ENCODE measurements at regions not wholly inside any gene's neighbourhood (a gene's known extent, or its start where the extent isn't known, plus 50 kb on each side); places are given as distances from the start of the nearest gene placed in this dataset.

DNA sequence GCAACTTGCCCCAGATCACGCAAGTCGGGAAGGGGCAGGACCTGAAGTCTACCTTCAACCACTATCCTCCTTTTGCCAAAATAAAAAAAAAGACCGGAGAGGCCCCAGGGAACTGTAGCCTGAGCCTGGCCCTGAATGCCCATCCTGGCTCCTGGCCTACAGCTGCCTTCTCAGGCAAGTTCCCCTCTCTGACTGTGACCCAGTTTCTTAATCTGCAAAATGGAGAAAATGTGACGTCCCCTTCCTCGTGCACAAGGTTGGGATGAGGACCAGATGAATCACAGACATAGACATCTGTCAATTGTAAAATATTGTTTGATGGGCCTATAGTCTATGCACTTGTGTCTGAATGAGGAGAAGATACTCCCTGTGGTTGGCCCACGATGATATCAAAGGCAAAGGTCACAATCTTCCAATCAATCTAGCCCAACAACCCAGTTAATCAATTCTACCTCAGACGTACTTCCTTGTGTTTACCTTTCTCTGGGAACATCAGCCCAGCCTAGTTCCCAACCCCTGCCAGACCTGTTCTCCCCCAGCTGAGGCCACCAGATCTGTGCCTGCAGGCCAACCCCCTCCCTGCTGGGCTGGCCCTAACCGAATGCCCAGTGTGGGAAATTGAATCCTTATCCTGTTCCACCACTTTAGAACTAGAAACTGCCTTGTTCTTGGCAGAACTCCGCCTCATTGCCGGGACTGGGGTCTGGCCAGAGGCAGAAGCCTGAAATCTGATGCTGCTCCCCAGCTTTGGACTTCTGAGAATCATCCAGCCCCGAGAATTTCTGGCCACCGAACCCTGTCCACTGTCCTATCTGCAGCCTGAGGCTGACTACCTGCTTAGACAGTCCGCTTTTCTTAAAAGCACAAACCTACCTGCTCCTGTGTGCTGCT is 101.8 kb upstream of the LIPC start:
- Mint-ChIP-seq H3K27me3 (ENCODE audit: insufficient read depth, low read depth) (peaks cover 2% of the 10 kb centered on the region), H3K4me1 (peaks cover 36% of the 10 kb centered on the region), H3K4me3 (no peak overlapping the region), H3K27ac (peak overlapping the region; percentile 8), H3K36me3 (no peaks in the 10 kb centered on the region), H3K9me3 (peaks cover 13% of the 10 kb centered on the region)
- TF ChIP-seq EZH2phosphoT487 (IDR thresholded peaks at IDR 0.05) (no peak), EZH2 (IDR thresholded peaks at IDR 0.05) (no peak), CTCF (IDR thresholded peaks at IDR 0.05) (no peak)
- Histone ChIP-seq H3K4me2 (no peak overlapping the region), H3K27ac (no peak overlapping the region), H3K27me3 (no peaks in the 10 kb centered on the region), H3K9me3 (ENCODE audit: low read depth) (no peaks in the 10 kb centered on the region), H3F3A (ENCODE audit: low read depth) (no peaks in the 10 kb centered on the region), H3K4me1 (peaks cover 20% of the 10 kb centered on the region), H4K20me1 (ENCODE audit: low read depth) (no peaks in the 10 kb centered on the region), H3K79me2 (ENCODE audit: low read depth) (no peaks in the 10 kb centered on the region), H2AFZ (replicated peaks) (no peak overlapping the region), H3K4me3 (no peak overlapping the region), H3K36me3 (no peaks in the 10 kb centered on the region), H3K9ac (no peak overlapping the region)
- no peak for DNase-seq (ENCODE audit: low spot score)

DNA sequence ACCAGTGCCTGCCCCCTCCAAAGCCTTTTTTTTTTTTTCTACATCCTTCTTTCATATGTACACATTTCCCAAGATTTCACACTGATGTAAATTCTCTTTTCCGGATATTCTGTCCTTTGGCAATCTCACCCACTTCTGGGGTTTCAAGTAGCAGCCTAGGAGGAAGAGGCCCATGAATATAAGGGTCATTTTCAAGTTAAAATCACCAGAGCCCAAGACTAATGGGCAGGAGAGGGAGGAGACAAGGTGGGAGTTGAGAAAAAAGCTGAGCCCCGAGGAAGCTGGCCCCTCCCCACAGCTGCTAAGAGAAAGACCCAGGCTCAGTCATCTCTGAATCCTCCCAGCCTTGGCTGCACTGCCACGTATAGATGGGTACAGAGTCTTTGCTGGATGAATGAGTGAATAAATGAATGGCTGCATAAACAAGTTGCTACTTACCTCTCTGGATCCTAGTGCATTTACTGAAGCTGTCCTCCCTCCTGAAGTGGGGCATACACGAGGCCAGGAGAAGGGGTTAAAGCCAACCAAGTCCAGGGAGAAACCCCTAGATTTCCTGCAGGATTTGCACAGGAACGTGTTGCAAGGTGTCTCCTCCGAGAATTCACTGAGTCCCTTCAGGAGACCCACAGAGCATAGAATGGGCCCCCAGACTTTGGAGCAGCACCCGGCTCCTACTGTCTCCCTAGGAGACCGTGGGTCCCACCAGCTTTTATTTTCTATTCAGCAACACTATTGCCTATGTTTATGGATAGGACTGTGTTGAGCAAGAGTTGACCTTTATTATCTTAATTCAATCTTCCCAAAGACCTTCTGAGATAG is 100.8 kb upstream of the LIPC start:
- Histone ChIP-seq H3K4me3 (no peak overlapping the region), H3F3A (ENCODE audit: low read depth) (no peaks in the 10 kb centered on the region), H3K4me1 (peaks cover 20% of the 10 kb centered on the region), H3K9me3 (ENCODE audit: low read depth) (no peaks in the 10 kb centered on the region), H3K4me2 (peak overlapping the region; percentile 27), H3K27me3 (no peaks in the 10 kb centered on the region), H2AFZ (replicated peaks) (peak overlapping the region; percentile 47), H3K9ac (no peak overlapping the region), H4K20me1 (ENCODE audit: low read depth) (no peaks in the 10 kb centered on the region), H3K36me3 (no peaks in the 10 kb centered on the region), H3K27ac (no peak overlapping the region), H3K79me2 (ENCODE audit: low read depth) (no peaks in the 10 kb centered on the region)
- no peak for DNase-seq (ENCODE audit: low spot score)
- Mint-ChIP-seq H3K9me3 (peaks cover 13% of the 10 kb centered on the region), H3K4me1 (peaks cover 36% of the 10 kb centered on the region), H3K36me3 (no peaks in the 10 kb centered on the region), H3K4me3 (peak overlapping the region; percentile 18), H3K27me3 (ENCODE audit: insufficient read depth, low read depth) (peaks cover 2% of the 10 kb centered on the region), H3K27ac (peak overlapping the region; percentile 100)
- no peak for TF ChIP-seq EZH2 (IDR thresholded peaks at IDR 0.05)
- no peak for TF ChIP-seq EZH2phosphoT487 (IDR thresholded peaks at IDR 0.05)
- no peak for TF ChIP-seq CTCF (IDR thresholded peaks at IDR 0.05)

DNA sequence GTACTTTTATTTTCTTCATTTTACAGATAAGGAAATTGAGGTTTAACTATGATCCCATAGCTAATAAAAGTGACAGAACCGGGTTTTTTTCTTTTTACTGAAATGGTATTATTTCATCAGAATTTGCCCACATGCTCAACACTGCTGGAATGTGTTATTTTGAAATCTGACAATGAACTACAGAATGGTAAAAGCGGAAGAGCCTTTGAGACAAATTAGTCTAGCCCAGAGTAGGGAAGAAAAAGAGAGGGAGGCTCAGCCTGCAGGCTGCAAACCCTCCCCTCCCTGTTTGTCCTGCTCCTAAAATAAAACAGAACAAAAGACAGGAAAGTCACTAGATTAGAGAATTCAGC is 100.3 kb upstream of the LIPC start:
- H3K36me3 Mint-ChIP-seq: no peaks in the 10 kb centered on the region
- no peaks in the 10 kb centered on the region for H3K27me3 ChIP-seq
- no peak for DNase-seq (ENCODE audit: low spot score)
- peaks cover 11% of the 10 kb centered on the region for H3K9me3 Mint-ChIP-seq
- H3K4me1 Mint-ChIP-seq: peaks cover 36% of the 10 kb centered on the region
- H2AFZ ChIP-seq (replicated peaks): peak overlapping the region; percentile 69
- peak overlapping the region; percentile 69 for H3K4me3 Mint-ChIP-seq
- no peak overlapping the region for H3K4me3 ChIP-seq
- H3K27ac ChIP-seq: no peak overlapping the region
- H3K27me3 Mint-ChIP-seq (ENCODE audit: insufficient read depth, low read depth): peaks cover 2% of the 10 kb centered on the region
- H3K36me3 ChIP-seq: no peaks in the 10 kb centered on the region
- H3F3A ChIP-seq (ENCODE audit: low read depth): no peaks in the 10 kb centered on the region
- TF ChIP-seq EZH2phosphoT487 (IDR thresholded peaks at IDR 0.05) (no peak), EZH2 (IDR thresholded peaks at IDR 0.05) (no peak), CTCF (IDR thresholded peaks at IDR 0.05) (no peak)
- peak overlapping the region; percentile 27 for H3K4me2 ChIP-seq
- H3K9me3 ChIP-seq (ENCODE audit: low read depth): no peaks in the 10 kb centered on the region
- no peaks in the 10 kb centered on the region for H3K79me2 ChIP-seq (ENCODE audit: low read depth)
- H4K20me1 ChIP-seq (ENCODE audit: low read depth): no peaks in the 10 kb centered on the region
- peaks cover 20% of the 10 kb centered on the region for H3K4me1 ChIP-seq
- H3K27ac Mint-ChIP-seq: peak overlapping the region; percentile 100
- H3K9ac ChIP-seq: no peak overlapping the region

All from neural progenitor cell (in vitro differentiated cells).